Gastrocnemius medialis (tissue), 4 donors: ENCODE measurements at regions not wholly inside any gene's neighbourhood (a gene's known extent, or its start where the extent isn't known, plus 50 kb on each side); places are given as distances from the start of the nearest gene placed in this dataset.
"Not testable (repeated sequence)": the region's sequence is repeated elsewhere in the genome, so short reads cannot be mapped to it uniquely, and the experiment has no call there.

Experiments used
- ATAC-seq, 2 donors: fragments of 150-250 bp; one replicate each; pipeline ENCODE4 v1.9.1; 2016
- DNase-seq, 2 donors: peaks; one replicate each; pipeline ENCODE4 v3.0.0-alpha.2; 2019
- H3K27ac ChIP-seq, 4 donors: fragments of 200-600 bp; sonication (generic); 1 replicate in 1 of 4; 2 replicates in 3 of 4; pipeline ENCODE4 v1.5.1; 2016 to 2018; ENCODE audit warnings: mild to moderate bottlenecking in 2 of 4, moderate library complexity in 1 of 4
- H3K27me3 ChIP-seq, 3 donors: fragments of 200-600 bp; sonication (generic) in 2 of 3; 1 replicate in 1 of 3; 2 replicates in 2 of 3; pipeline versions ENCODE4 v1.5.1 to v1.6.0; 2016 to 2019; ENCODE audit warnings: mild to moderate bottlenecking in 1 of 3, moderate library complexity in 1 of 3
- H3K36me3 ChIP-seq, 2 donors: fragments of 200-600 bp; sonication (generic) in 1 of 2; one replicate each; pipeline ENCODE4 v1.5.1; 2017 to 2018
- H3K4me1 ChIP-seq, 2 donors: fragments of 200-600 bp; sonication (generic) in 1 of 2; one replicate each; pipeline ENCODE4 v1.5.1; 2016 to 2017; ENCODE audit warnings: mild to moderate bottlenecking in 2 of 2
- H3K4me3 ChIP-seq, 4 donors: fragments of 200-600 bp; sonication (generic) in 3 of 4; 1 replicate in 1 of 4; 2 replicates in 3 of 4; pipeline ENCODE4 v1.5.1; 2016 to 2019; ENCODE audit warnings: mild to moderate bottlenecking in 2 of 4
- H3K9me3 ChIP-seq, 3 donors: fragments of 200-600 bp; sonication (generic) in 2 of 3; 1 replicate in 1 of 3; 2 replicates in 2 of 3; pipeline ENCODE4 v1.5.1; 2016 to 2019
- CTCF ChIP-seq, 5 experiments: fragments of 450-650 bp in 3 of 5; fragments of 200-600 bp in 2 of 5; sonication (generic) in 2 of 5; IDR thresholded peaks in 4 of 5; conservative IDR thresholded peaks in 1 of 5; 1 replicate in 4 of 5; 2 replicates in 1 of 5; pipeline ENCODE4 v1.5.1; 2016 to 2019; ENCODE audit warnings: antibody characterized with exemption in 5 of 5, mild to moderate bottlenecking in 3 of 5, moderate library complexity in 3 of 5
- POLR2A ChIP-seq, 2 donors: fragments of 450-650 bp; IDR thresholded peaks; one replicate each; pipeline ENCODE4 v1.6.1; 2017; ENCODE audit warnings: antibody characterized with exemption in 2 of 2, mild to moderate bottlenecking in 2 of 2, moderate library complexity in 2 of 2
- in situ Hi-C, 4 donors: fragments of 200-750 bp; cut with MboI; loops; one replicate each; pipeline versions ENCODE4 v1.15.0 to v1.8.0; 2017; ENCODE audit warnings: low sequenced_read_pairs in 4 of 4
- intact Hi-C: fragments of 100-400 bp; cut with DNase I; formaldehyde crosslinking; loops from one replicate; pipeline ENCODE4 v1.15.1; 2023; ENCODE audit warnings: low total_unique reads

- Histone ChIP-seq H3K4me3 (no peak overlapping the region), H3K4me1 (no peaks in the 10 kb centered on the region), H3K36me3 (no peaks in the 10 kb centered on the region), H3K27ac (no peak overlapping the region), H3K27me3 (no peaks in the 10 kb centered on the region), H3K9me3 (no peaks in the 10 kb centered on the region)
- in situ Hi-C loops: no loop called here
- ATAC-seq (no peak), DNase-seq (no peak)
- TF ChIP-seq POLR2A (IDR thresholded peaks at IDR 0.05): no peak
- intact Hi-C loops: no loop called here
These were observed 53.9 kb upstream of the HABP2 start for GRCh38 chr10:113498997-113499396.

GRCh38 chr10:113499806-113500205 is 53.0 kb upstream of the HABP2 start:
- no peaks in the 10 kb centered on the region for H3K36me3 ChIP-seq
- ATAC-seq (no peak), DNase-seq (no peak)
- no peaks in the 10 kb centered on the region for H3K9me3 ChIP-seq
- intact Hi-C loops (no loop called here), in situ Hi-C loops (no loop called here)
- no peak overlapping the region for H3K4me3 ChIP-seq
- no peak overlapping the region for H3K27ac ChIP-seq
- H3K27me3 ChIP-seq: no peaks in the 10 kb centered on the region
- H3K4me1 ChIP-seq: no peaks in the 10 kb centered on the region
- TF ChIP-seq POLR2A (IDR thresholded peaks at IDR 0.05) (no peak), CTCF (IDR thresholded peaks at IDR 0.05 in 4 of 5, conservative IDR thresholded peaks at IDR 0.05 in 1 of 5) (no peak)

- ATAC-seq, intact Hi-C loops, H3K27ac ChIP-seq, DNase-seq, in situ Hi-C loops, H3K9me3 ChIP-seq, H3K4me3 ChIP-seq, H3K36me3 ChIP-seq, H3K27me3 ChIP-seq, H3K4me1 ChIP-seq: not testable (repeated sequence)
These were observed 51.8 kb upstream of the HABP2 start for GRCh38 chr10:113501031-113501430.
